ENCODE measurements at regions not wholly inside any gene's neighbourhood (a gene's known extent, or its start where the extent isn't known, plus 50 kb on each side); places are given as distances from the start of the nearest gene placed in this dataset.

DNA sequence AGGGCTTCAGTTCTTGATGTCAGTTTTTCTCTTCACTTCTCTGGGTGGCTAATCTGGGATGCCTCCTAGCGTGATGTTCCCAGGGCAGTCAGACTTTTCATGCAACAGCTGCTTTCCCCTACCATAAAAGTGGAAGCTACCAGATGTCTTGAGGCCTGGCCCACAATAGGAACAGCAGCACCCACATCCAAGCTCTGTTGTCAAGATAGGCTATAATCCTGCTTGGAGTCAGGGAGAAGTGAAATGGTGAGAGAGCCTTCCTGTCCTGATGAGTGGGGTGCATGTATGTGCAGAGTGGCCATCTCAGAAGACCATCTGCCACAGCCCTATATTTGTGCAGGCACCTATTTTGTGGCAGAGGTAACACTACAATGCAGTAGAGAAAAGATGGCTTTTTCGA lies 108.0 kb downstream of the HTR5A start:
- TF ChIP-seq, protein P1, sequence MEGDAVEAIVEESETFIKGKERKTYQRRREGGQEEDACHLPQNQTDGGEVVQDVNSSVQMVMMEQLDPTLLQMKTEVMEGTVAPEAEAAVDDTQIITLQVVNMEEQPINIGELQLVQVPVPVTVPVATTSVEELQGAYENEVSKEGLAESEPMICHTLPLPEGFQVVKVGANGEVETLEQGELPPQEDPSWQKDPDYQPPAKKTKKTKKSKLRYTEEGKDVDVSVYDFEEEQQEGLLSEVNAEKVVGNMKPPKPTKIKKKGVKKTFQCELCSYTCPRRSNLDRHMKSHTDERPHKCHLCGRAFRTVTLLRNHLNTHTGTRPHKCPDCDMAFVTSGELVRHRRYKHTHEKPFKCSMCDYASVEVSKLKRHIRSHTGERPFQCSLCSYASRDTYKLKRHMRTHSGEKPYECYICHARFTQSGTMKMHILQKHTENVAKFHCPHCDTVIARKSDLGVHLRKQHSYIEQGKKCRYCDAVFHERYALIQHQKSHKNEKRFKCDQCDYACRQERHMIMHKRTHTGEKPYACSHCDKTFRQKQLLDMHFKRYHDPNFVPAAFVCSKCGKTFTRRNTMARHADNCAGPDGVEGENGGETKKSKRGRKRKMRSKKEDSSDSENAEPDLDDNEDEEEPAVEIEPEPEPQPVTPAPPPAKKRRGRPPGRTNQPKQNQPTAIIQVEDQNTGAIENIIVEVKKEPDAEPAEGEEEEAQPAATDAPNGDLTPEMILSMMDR (conservative IDR thresholded peaks at IDR 0.05; ENCODE audit: low read depth in 2 of 2) = no peak
- TF ChIP-seq EZH2 (IDR thresholded peaks at IDR 0.05; ENCODE audit: low read depth, unreplicated experiment) (no peak), JUNB (IDR thresholded peaks at IDR 0.05; ENCODE audit: unreplicated experiment) (no peak), POLR2AphosphoS5 (IDR thresholded peaks at IDR 0.05; ENCODE audit: low read depth) (no peak), CREB1 (CRISPR knock-in tag; IDR thresholded peaks at IDR 0.05; ENCODE audit: low read depth) (no peak), ZNF114 (CRISPR knock-in tag; IDR thresholded peaks at IDR 0.05) (no peak), EZH2phosphoT487 (IDR thresholded peaks at IDR 0.05; ENCODE audit: unreplicated experiment) (no peak), ZNF331 (CRISPR knock-in tag; IDR thresholded peaks at IDR 0.05; ENCODE audit: low read depth) (no peak)
- TF ChIP-seq, protein P2, sequence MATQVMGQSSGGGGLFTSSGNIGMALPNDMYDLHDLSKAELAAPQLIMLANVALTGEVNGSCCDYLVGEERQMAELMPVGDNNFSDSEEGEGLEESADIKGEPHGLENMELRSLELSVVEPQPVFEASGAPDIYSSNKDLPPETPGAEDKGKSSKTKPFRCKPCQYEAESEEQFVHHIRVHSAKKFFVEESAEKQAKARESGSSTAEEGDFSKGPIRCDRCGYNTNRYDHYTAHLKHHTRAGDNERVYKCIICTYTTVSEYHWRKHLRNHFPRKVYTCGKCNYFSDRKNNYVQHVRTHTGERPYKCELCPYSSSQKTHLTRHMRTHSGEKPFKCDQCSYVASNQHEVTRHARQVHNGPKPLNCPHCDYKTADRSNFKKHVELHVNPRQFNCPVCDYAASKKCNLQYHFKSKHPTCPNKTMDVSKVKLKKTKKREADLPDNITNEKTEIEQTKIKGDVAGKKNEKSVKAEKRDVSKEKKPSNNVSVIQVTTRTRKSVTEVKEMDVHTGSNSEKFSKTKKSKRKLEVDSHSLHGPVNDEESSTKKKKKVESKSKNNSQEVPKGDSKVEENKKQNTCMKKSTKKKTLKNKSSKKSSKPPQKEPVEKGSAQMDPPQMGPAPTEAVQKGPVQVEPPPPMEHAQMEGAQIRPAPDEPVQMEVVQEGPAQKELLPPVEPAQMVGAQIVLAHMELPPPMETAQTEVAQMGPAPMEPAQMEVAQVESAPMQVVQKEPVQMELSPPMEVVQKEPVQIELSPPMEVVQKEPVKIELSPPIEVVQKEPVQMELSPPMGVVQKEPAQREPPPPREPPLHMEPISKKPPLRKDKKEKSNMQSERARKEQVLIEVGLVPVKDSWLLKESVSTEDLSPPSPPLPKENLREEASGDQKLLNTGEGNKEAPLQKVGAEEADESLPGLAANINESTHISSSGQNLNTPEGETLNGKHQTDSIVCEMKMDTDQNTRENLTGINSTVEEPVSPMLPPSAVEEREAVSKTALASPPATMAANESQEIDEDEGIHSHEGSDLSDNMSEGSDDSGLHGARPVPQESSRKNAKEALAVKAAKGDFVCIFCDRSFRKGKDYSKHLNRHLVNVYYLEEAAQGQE (IDR thresholded peaks at IDR 0.05; ENCODE audit: unreplicated experiment) = no peak
- TF ChIP-seq, protein P3, sequence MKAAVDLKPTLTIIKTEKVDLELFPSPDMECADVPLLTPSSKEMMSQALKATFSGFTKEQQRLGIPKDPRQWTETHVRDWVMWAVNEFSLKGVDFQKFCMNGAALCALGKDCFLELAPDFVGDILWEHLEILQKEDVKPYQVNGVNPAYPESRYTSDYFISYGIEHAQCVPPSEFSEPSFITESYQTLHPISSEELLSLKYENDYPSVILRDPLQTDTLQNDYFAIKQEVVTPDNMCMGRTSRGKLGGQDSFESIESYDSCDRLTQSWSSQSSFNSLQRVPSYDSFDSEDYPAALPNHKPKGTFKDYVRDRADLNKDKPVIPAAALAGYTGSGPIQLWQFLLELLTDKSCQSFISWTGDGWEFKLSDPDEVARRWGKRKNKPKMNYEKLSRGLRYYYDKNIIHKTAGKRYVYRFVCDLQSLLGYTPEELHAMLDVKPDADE (IDR thresholded peaks at IDR 0.05) = no peak
- TF ChIP-seq, protein P4, sequence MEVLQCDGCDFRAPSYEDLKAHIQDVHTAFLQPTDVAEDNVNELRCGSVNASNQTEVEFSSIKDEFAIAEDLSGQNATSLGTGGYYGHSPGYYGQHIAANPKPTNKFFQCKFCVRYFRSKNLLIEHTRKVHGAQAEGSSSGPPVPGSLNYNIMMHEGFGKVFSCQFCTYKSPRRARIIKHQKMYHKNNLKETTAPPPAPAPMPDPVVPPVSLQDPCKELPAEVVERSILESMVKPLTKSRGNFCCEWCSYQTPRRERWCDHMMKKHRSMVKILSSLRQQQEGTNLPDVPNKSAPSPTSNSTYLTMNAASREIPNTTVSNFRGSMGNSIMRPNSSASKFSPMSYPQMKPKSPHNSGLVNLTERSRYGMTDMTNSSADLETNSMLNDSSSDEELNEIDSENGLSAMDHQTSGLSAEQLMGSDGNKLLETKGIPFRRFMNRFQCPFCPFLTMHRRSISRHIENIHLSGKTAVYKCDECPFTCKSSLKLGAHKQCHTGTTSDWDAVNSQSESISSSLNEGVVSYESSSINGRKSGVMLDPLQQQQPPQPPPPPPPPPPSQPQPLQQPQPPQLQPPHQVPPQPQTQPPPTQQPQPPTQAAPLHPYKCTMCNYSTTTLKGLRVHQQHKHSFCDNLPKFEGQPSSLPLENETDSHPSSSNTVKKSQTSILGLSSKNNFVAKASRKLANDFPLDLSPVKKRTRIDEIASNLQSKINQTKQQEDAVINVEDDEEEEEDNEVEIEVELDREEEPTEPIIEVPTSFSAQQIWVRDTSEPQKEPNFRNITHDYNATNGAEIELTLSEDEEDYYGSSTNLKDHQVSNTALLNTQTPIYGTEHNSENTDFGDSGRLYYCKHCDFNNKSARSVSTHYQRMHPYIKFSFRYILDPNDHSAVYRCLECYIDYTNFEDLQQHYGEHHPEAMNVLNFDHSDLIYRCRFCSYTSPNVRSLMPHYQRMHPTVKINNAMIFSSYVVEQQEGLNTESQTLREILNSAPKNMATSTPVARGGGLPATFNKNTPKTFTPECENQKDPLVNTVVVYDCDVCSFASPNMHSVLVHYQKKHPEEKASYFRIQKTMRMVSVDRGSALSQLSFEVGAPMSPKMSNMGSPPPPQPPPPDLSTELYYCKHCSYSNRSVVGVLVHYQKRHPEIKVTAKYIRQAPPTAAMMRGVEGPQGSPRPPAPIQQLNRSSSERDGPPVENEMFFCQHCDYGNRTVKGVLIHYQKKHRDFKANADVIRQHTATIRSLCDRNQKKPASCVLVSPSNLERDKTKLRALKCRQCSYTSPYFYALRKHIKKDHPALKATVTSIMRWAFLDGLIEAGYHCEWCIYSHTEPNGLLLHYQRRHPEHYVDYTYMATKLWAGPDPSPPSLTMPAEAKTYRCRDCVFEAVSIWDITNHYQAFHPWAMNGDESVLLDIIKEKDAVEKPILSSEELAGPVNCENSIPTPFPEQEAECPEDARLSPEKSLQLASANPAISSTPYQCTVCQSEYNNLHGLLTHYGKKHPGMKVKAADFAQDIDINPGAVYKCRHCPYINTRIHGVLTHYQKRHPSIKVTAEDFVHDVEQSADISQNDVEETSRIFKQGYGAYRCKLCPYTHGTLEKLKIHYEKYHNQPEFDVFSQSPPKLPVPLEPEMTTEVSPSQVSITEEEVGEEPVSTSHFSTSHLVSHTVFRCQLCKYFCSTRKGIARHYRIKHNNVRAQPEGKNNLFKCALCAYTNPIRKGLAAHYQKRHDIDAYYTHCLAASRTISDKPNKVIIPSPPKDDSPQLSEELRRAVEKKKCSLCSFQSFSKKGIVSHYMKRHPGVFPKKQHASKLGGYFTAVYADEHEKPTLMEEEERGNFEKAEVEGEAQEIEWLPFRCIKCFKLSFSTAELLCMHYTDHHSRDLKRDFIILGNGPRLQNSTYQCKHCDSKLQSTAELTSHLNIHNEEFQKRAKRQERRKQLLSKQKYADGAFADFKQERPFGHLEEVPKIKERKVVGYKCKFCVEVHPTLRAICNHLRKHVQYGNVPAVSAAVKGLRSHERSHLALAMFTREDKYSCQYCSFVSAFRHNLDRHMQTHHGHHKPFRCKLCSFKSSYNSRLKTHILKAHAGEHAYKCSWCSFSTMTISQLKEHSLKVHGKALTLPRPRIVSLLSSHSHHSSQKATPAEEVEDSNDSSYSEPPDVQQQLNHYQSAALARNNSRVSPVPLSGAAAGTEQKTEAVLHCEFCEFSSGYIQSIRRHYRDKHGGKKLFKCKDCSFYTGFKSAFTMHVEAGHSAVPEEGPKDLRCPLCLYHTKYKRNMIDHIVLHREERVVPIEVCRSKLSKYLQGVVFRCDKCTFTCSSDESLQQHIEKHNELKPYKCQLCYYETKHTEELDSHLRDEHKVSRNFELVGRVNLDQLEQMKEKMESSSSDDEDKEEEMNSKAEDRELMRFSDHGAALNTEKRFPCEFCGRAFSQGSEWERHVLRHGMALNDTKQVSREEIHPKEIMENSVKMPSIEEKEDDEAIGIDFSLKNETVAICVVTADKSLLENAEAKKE (CRISPR knock-in tag; IDR thresholded peaks at IDR 0.05) = no peak

Measured in GM23338 (cell line).